ENCODE measurements at regions not wholly inside any gene's neighbourhood (a gene's known extent, or its start where the extent isn't known, plus 50 kb on each side); places are given as distances from the start of the nearest gene placed in this dataset.

- H3K4me2 ChIP-seq = no peak overlapping the region
- WGBS (ENCODE audit: missing lambda C conversion rate) = 51% methylated on average over 3 of the region's 3 CpGs
- POLR2A ChIA-PET = no interaction called here
- H3K4me1 ChIP-seq = no peaks in the 10 kb centered on the region
- CTCF ChIA-PET = no interaction called here
- H3K27ac ChIP-seq = no peak overlapping the region
- FAIRE-seq (no peak), DNase-seq (ENCODE audit: low read depth in 1 of 2, low spot score in 1 of 2) (no peak), ATAC-seq (no peak)
- H3K4me3 ChIP-seq = no peak overlapping the region
- TF ChIP-seq ESRRA (IDR thresholded peaks at IDR 0.05; ENCODE audit: borderline replicate concordance, low read length) (no peak), EHF (CRISPR knock-in tag; IDR thresholded peaks at IDR 0.05) (no peak), MAFK (IDR thresholded peaks at IDR 0.05; ENCODE audit: partially characterized antibody) (peak; percentile 4)
- no peaks in the 10 kb centered on the region for H3K9me3 ChIP-seq
Measured at GRCh38 chr12:59186451-59186850, 266.1 kb upstream of the LRIG3 start.

- no peaks in the 10 kb centered on the region for H3K4me1 ChIP-seq
- H3K4me3 ChIP-seq = no peak overlapping the region
- H3K4me2 ChIP-seq = no peak overlapping the region
- TF ChIP-seq FOSB (CRISPR knock-in tag; IDR thresholded peaks at IDR 0.05) = no peak
- TF ChIP-seq RAD21 (conservative IDR thresholded peaks at IDR 0.05 in 1 of 2, IDR thresholded peaks at IDR 0.05 in 1 of 2) = no peak
- no peak for TF ChIP-seq NFE2L2 (conservative IDR thresholded peaks at IDR 0.05; ENCODE audit: low read length)
- no peak for TF ChIP-seq POLR2AphosphoS2 (conservative IDR thresholded peaks at IDR 0.05; ENCODE audit: low read length)
- TF ChIP-seq RNF2 (IDR thresholded peaks at IDR 0.05; ENCODE audit: borderline replicate concordance, low read depth) = no peak
- 37% methylated on average over 4 of the region's 4 CpGs for WGBS (ENCODE audit: missing lambda C conversion rate)
- ChIA-PET CTCF (interaction anchor here (0.5 kb wide), 1 partner anchor 11 kb away, joined by 3 read pairs; no protein-coding TSS in a partner anchor), POLR2A (no interaction called here)
- FAIRE-seq (no peak), ATAC-seq (no peak), DNase-seq (ENCODE audit: low read depth in 1 of 2, low spot score in 1 of 2) (no peak)
- no peak overlapping the region for H3K27ac ChIP-seq
- no peaks in the 10 kb centered on the region for H3K9me3 ChIP-seq
Measured at GRCh38 chr12:59185295-59185694, 265.0 kb upstream of the LRIG3 start.

GRCh38 chr12:59182658-59183455 lies 262.6 kb upstream of the LRIG3 start:
- ATAC-seq (no peak), FAIRE-seq (no peak), DNase-seq (ENCODE audit: low read depth in 1 of 2, low spot score in 1 of 2) (no peak)
- Histone ChIP-seq H3K4me2 (no peak overlapping the region), H3K4me3 (no peak overlapping the region), H3K27ac (no peak overlapping the region), H3K9me3 (no peaks in the 10 kb centered on the region), H3K4me1 (no peaks in the 10 kb centered on the region)
- 51% methylated on average over 3 of the region's 3 CpGs for WGBS (ENCODE audit: missing lambda C conversion rate)
- POLR2A ChIA-PET = no interaction called here
- TF ChIP-seq CEBPB (IDR thresholded peaks at IDR 0.05) (no peak), MAX (IDR thresholded peaks at IDR 0.05) (no peak), SREBF2 (IDR thresholded peaks at IDR 0.05) (no peak), EHMT2 (IDR thresholded peaks at IDR 0.05; ENCODE audit: low read depth) (no peak), CBX8 (IDR thresholded peaks at IDR 0.05) (no peak), HOXB13 (CRISPR knock-in tag; IDR thresholded peaks at IDR 0.05; ENCODE audit: low read depth) (no peak), ELK1 (IDR thresholded peaks at IDR 0.05; ENCODE audit: low read depth, low read length) (no peak), ZC3H11A (IDR thresholded peaks at IDR 0.05) (no peak), CHD4 (IDR thresholded peaks at IDR 0.05; ENCODE audit: borderline replicate concordance) (no peak), NFE2L2 (conservative IDR thresholded peaks at IDR 0.05; ENCODE audit: low read length) (no peak), MYC (IDR thresholded peaks at IDR 0.05; ENCODE audit: borderline replicate concordance, low read length) (no peak), RCOR1 (IDR thresholded peaks at IDR 0.05; ENCODE audit: low read depth, low read length) (no peak), KDM5A (IDR thresholded peaks at IDR 0.05) (no peak), POLR2AphosphoS2 (conservative IDR thresholded peaks at IDR 0.05; ENCODE audit: low read length) (no peak), E2F6 (IDR thresholded peaks at IDR 0.05; ENCODE audit: borderline replicate concordance, low read depth) (no peak), NR3C1 (IDR thresholded peaks at IDR 0.05) (no peak)
- CTCF ChIA-PET = no interaction called here

Data from A549 (cell line).